ENCODE measurements at regions not wholly inside any gene's neighbourhood (a gene's known extent, or its start where the extent isn't known, plus 50 kb on each side); places are given as distances from the start of the nearest gene placed in this dataset.

- no peak for DNase-seq
These were observed 334.6 kb upstream of the CPEB2 start for GRCh38 chr4:14667624-14668151.

GRCh38 chr4:14668296-14668695 is 334.0 kb upstream of the CPEB2 start:
- no peak for DNase-seq

GRCh38 chr4:14669371-14669770 is 332.9 kb upstream of the CPEB2 start:
- DNase-seq: no peak

- no peak for DNase-seq
These were observed 331.1 kb upstream of the CPEB2 start for GRCh38 chr4:14671146-14671545.

GRCh38 chr4:14675279-14675985 is 326.8 kb upstream of the CPEB2 start:
- no peak for DNase-seq

GRCh38 chr4:14679906-14680305 is 322.4 kb upstream of the CPEB2 start:
- no peak for DNase-seq

GRCh38 chr4:14681330-14681729 is 321.0 kb upstream of the CPEB2 start:
- DNase-seq: no peak

- DNase-seq: no peak
These were observed 308.6 kb upstream of the CPEB2 start for GRCh38 chr4:14693728-14694127.

- peak; percentile 69 for DNase-seq
These were observed 307.0 kb upstream of the CPEB2 start for GRCh38 chr4:14695095-14695845.

- no peak for DNase-seq
These were observed 302.2 kb upstream of the CPEB2 start for GRCh38 chr4:14700083-14700482.

GRCh38 chr4:14700544-14700943 is 301.7 kb upstream of the CPEB2 start:
- no peak for DNase-seq

- no peak for DNase-seq
These were observed 300.9 kb upstream of the CPEB2 start for GRCh38 chr4:14701389-14701788.

- DNase-seq: peak; percentile 67
These were observed 300.4 kb upstream of the CPEB2 start for GRCh38 chr4:14701896-14702295.

- DNase-seq: no peak
These were observed 293.7 kb upstream of the CPEB2 start for GRCh38 chr4:14708574-14708973.

GRCh38 chr4:14711259-14711658 is 291.0 kb upstream of the CPEB2 start:
- no peak for DNase-seq

GRCh38 chr4:14716691-14717090 is 285.6 kb upstream of the CPEB2 start:
- DNase-seq: no peak

- no peak for DNase-seq
These were observed 283.2 kb upstream of the CPEB2 start for GRCh38 chr4:14719053-14719452.

- no peak for DNase-seq
These were observed 275.8 kb upstream of the CPEB2 start for GRCh38 chr4:14726441-14726840.

- peak; percentile 27 for DNase-seq
These were observed 275.4 kb upstream of the CPEB2 start for GRCh38 chr4:14726877-14727361.

GRCh38 chr4:14729282-14730000 is 272.8 kb upstream of the CPEB2 start:
- peak; percentile 38 for DNase-seq

GRCh38 chr4:14742054-14742453 is 260.2 kb upstream of the CPEB2 start:
- no peak for DNase-seq

- DNase-seq: no peak
These were observed 259.1 kb upstream of the CPEB2 start for GRCh38 chr4:14743172-14743571.

- DNase-seq: no peak
These were observed 258.7 kb upstream of the CPEB2 start for GRCh38 chr4:14743601-14744000.

Data from NCI-H82 (cell line).